ENCODE measurements at regions not wholly inside any gene's neighbourhood (a gene's known extent, or its start where the extent isn't known, plus 50 kb on each side); places are given as distances from the start of the nearest gene placed in this dataset.

GRCh38 chr12:24087294-24087693 is 137.8 kb upstream of the SOX5 start:
- H3K4me1 ChIP-seq (ENCODE audit: control insufficient read depth, insufficient read depth, low read length): no peaks in the 10 kb centered on the region
- no peaks in the 10 kb centered on the region for H3K36me3 ChIP-seq (ENCODE audit: control insufficient read depth, insufficient read depth, low read length)
- H3K27me3 ChIP-seq (ENCODE audit: control insufficient read depth, insufficient read depth, low read length): no peaks in the 10 kb centered on the region
- no peak overlapping the region for H3K27ac ChIP-seq (ENCODE audit: low read depth, low read length)
- H3K9ac ChIP-seq (ENCODE audit: low read length): no peak overlapping the region
- no peak overlapping the region for H3K4me3 ChIP-seq (ENCODE audit: low read length)

GRCh38 chr12:24084800-24085199 is 135.3 kb upstream of the SOX5 start:
- Histone ChIP-seq H3K27ac (ENCODE audit: low read depth, low read length) (no peak overlapping the region), H3K4me1 (ENCODE audit: control insufficient read depth, insufficient read depth, low read length) (no peaks in the 10 kb centered on the region), H3K27me3 (ENCODE audit: control insufficient read depth, insufficient read depth, low read length) (no peaks in the 10 kb centered on the region), H3K36me3 (ENCODE audit: control insufficient read depth, insufficient read depth, low read length) (no peaks in the 10 kb centered on the region), H3K4me3 (ENCODE audit: low read length) (no peak overlapping the region), H3K9ac (ENCODE audit: low read length) (no peak overlapping the region)

- no peak overlapping the region for H3K27ac ChIP-seq (ENCODE audit: low read depth, low read length)
- H3K27me3 ChIP-seq (ENCODE audit: control insufficient read depth, insufficient read depth, low read length): no peaks in the 10 kb centered on the region
- no peak overlapping the region for H3K9ac ChIP-seq (ENCODE audit: low read length)
- no peaks in the 10 kb centered on the region for H3K36me3 ChIP-seq (ENCODE audit: control insufficient read depth, insufficient read depth, low read length)
- no peak overlapping the region for H3K4me3 ChIP-seq (ENCODE audit: low read length)
- H3K4me1 ChIP-seq (ENCODE audit: control insufficient read depth, insufficient read depth, low read length): no peaks in the 10 kb centered on the region
Observed at GRCh38 chr12:24083838-24084237, 134.4 kb upstream of the SOX5 start.

- H3K27ac ChIP-seq (ENCODE audit: low read depth, low read length): no peak overlapping the region
- no peaks in the 10 kb centered on the region for H3K36me3 ChIP-seq (ENCODE audit: control insufficient read depth, insufficient read depth, low read length)
- no peaks in the 10 kb centered on the region for H3K27me3 ChIP-seq (ENCODE audit: control insufficient read depth, insufficient read depth, low read length)
- no peak overlapping the region for H3K4me3 ChIP-seq (ENCODE audit: low read length)
- no peaks in the 10 kb centered on the region for H3K4me1 ChIP-seq (ENCODE audit: control insufficient read depth, insufficient read depth, low read length)
- H3K9ac ChIP-seq (ENCODE audit: low read length): no peak overlapping the region
Observed at GRCh38 chr12:24081606-24082005, 132.1 kb upstream of the SOX5 start.

GRCh38 chr12:24081092-24081529 is 131.6 kb upstream of the SOX5 start:
- Histone ChIP-seq H3K4me1 (ENCODE audit: control insufficient read depth, insufficient read depth, low read length) (no peaks in the 10 kb centered on the region), H3K27ac (ENCODE audit: low read depth, low read length) (no peak overlapping the region), H3K4me3 (ENCODE audit: low read length) (no peak overlapping the region), H3K9ac (ENCODE audit: low read length) (no peak overlapping the region), H3K36me3 (ENCODE audit: control insufficient read depth, insufficient read depth, low read length) (no peaks in the 10 kb centered on the region), H3K27me3 (ENCODE audit: control insufficient read depth, insufficient read depth, low read length) (no peaks in the 10 kb centered on the region)

GRCh38 chr12:24080465-24080864 is 131.0 kb upstream of the SOX5 start:
- Histone ChIP-seq H3K27me3 (ENCODE audit: control insufficient read depth, insufficient read depth, low read length) (no peaks in the 10 kb centered on the region), H3K9ac (ENCODE audit: low read length) (no peak overlapping the region), H3K4me3 (ENCODE audit: low read length) (no peak overlapping the region), H3K27ac (ENCODE audit: low read depth, low read length) (no peak overlapping the region), H3K36me3 (ENCODE audit: control insufficient read depth, insufficient read depth, low read length) (no peaks in the 10 kb centered on the region), H3K4me1 (ENCODE audit: control insufficient read depth, insufficient read depth, low read length) (no peaks in the 10 kb centered on the region)

GRCh38 chr12:24079083-24079482 is 129.6 kb upstream of the SOX5 start:
- H3K36me3 ChIP-seq (ENCODE audit: control insufficient read depth, insufficient read depth, low read length): no peaks in the 10 kb centered on the region
- no peak overlapping the region for H3K9ac ChIP-seq (ENCODE audit: low read length)
- H3K4me3 ChIP-seq (ENCODE audit: low read length): no peak overlapping the region
- no peaks in the 10 kb centered on the region for H3K4me1 ChIP-seq (ENCODE audit: control insufficient read depth, insufficient read depth, low read length)
- no peak overlapping the region for H3K27ac ChIP-seq (ENCODE audit: low read depth, low read length)
- H3K27me3 ChIP-seq (ENCODE audit: control insufficient read depth, insufficient read depth, low read length): no peaks in the 10 kb centered on the region

GRCh38 chr12:24078318-24078765 is 128.9 kb upstream of the SOX5 start:
- Histone ChIP-seq H3K27me3 (ENCODE audit: control insufficient read depth, insufficient read depth, low read length) (no peaks in the 10 kb centered on the region), H3K4me1 (ENCODE audit: control insufficient read depth, insufficient read depth, low read length) (no peaks in the 10 kb centered on the region), H3K4me3 (ENCODE audit: low read length) (no peak overlapping the region), H3K36me3 (ENCODE audit: control insufficient read depth, insufficient read depth, low read length) (no peaks in the 10 kb centered on the region), H3K9ac (ENCODE audit: low read length) (no peak overlapping the region), H3K27ac (ENCODE audit: low read depth, low read length) (no peak overlapping the region)

GRCh38 chr12:24077161-24077560 is 127.7 kb upstream of the SOX5 start:
- Histone ChIP-seq H3K27me3 (ENCODE audit: control insufficient read depth, insufficient read depth, low read length) (no peaks in the 10 kb centered on the region), H3K27ac (ENCODE audit: low read depth, low read length) (no peak overlapping the region), H3K4me1 (ENCODE audit: control insufficient read depth, insufficient read depth, low read length) (no peaks in the 10 kb centered on the region), H3K9ac (ENCODE audit: low read length) (no peak overlapping the region), H3K4me3 (ENCODE audit: low read length) (no peak overlapping the region), H3K36me3 (ENCODE audit: control insufficient read depth, insufficient read depth, low read length) (no peaks in the 10 kb centered on the region)

- Histone ChIP-seq H3K9ac (ENCODE audit: low read length) (no peak overlapping the region), H3K27ac (ENCODE audit: low read depth, low read length) (no peak overlapping the region), H3K4me1 (ENCODE audit: control insufficient read depth, insufficient read depth, low read length) (no peaks in the 10 kb centered on the region)
Observed at GRCh38 chr12:24075650-24076049, 126.2 kb upstream of the SOX5 start.

GRCh38 chr12:24073170-24073810 is 123.8 kb upstream of the SOX5 start:
- Histone ChIP-seq H3K36me3 (ENCODE audit: control insufficient read depth, insufficient read depth, low read length) (no peaks in the 10 kb centered on the region), H3K27ac (ENCODE audit: low read depth, low read length) (no peak overlapping the region), H3K4me1 (ENCODE audit: control insufficient read depth, insufficient read depth, low read length) (no peaks in the 10 kb centered on the region), H3K9ac (ENCODE audit: low read length) (no peak overlapping the region), H3K4me3 (ENCODE audit: low read length) (no peak overlapping the region), H3K27me3 (ENCODE audit: control insufficient read depth, insufficient read depth, low read length) (no peaks in the 10 kb centered on the region)

More at GRCh38 chr12:24075650-24076049, 126.2 kb upstream of the SOX5 start:
- Histone ChIP-seq H3K36me3 (ENCODE audit: control insufficient read depth, insufficient read depth, low read length) (no peaks in the 10 kb centered on the region), H3K4me3 (ENCODE audit: low read length) (no peak overlapping the region), H3K27me3 (ENCODE audit: control insufficient read depth, insufficient read depth, low read length) (no peaks in the 10 kb centered on the region)

GRCh38 chr12:24072302-24072701 is 122.8 kb upstream of the SOX5 start:
- no peaks in the 10 kb centered on the region for H3K27me3 ChIP-seq (ENCODE audit: control insufficient read depth, insufficient read depth, low read length)
- no peaks in the 10 kb centered on the region for H3K4me1 ChIP-seq (ENCODE audit: control insufficient read depth, insufficient read depth, low read length)
- no peak overlapping the region for H3K4me3 ChIP-seq (ENCODE audit: low read length)
- H3K9ac ChIP-seq (ENCODE audit: low read length): no peak overlapping the region
- H3K36me3 ChIP-seq (ENCODE audit: control insufficient read depth, insufficient read depth, low read length): no peaks in the 10 kb centered on the region
- no peak overlapping the region for H3K27ac ChIP-seq (ENCODE audit: low read depth, low read length)

- Histone ChIP-seq H3K4me1 (ENCODE audit: control insufficient read depth, insufficient read depth, low read length) (no peaks in the 10 kb centered on the region), H3K27me3 (ENCODE audit: control insufficient read depth, insufficient read depth, low read length) (no peaks in the 10 kb centered on the region), H3K27ac (ENCODE audit: low read depth, low read length) (no peak overlapping the region), H3K4me3 (ENCODE audit: low read length) (no peak overlapping the region), H3K9ac (ENCODE audit: low read length) (no peak overlapping the region), H3K36me3 (ENCODE audit: control insufficient read depth, insufficient read depth, low read length) (no peaks in the 10 kb centered on the region)
Observed at GRCh38 chr12:24071842-24072241, 122.4 kb upstream of the SOX5 start.
